T-cell (primary cell): ENCODE measurements at regions not wholly inside any gene's neighbourhood (a gene's known extent, or its start where the extent isn't known, plus 50 kb on each side); places are given as distances from the start of the nearest gene placed in this dataset.
A peak's percentile ranks its signal among the peaks of the same experiment; 100 is the strongest.
"Not testable (repeated sequence)": the region's sequence is repeated elsewhere in the genome, so short reads cannot be mapped to it uniquely, and the experiment has no call there.

ENCODE experiments used
- ATAC-seq, 4 experiments: fragments of 200-7000 bp in 3 of 4; fragments of 150-1000 bp in 1 of 4; cut with Tn5 transposase; replicated peaks in 1 of 4; 1 replicate in 3 of 4; 2 replicates in 1 of 4; pipeline ENCODE4 v1.10.0; 2021; ENCODE audit warnings: moderate library complexity in 3 of 4, mild to moderate bottlenecking in 2 of 4, moderate number of reproducible peaks in 1 of 4
- CTCF ChIA-PET, 2 donors: fragments of 300-600 bp; sonication (Branson Sonifier 250); formaldehyde crosslinking; loops; one replicate each; lab custom pipeline; 2022; ENCODE audit warnings: antibody characterized with exemption in 2 of 2; lab: Charles Lee
- POLR2A ChIA-PET, 2 donors: fragments of 300-600 bp; sonication (Branson Sonifier 250); formaldehyde crosslinking; loops; one replicate each; lab custom pipeline; 2022; ENCODE audit warnings: antibody characterized with exemption in 2 of 2; lab: Charles Lee
- DNase-seq, 35 experiments: peaks; one replicate each; pipeline versions ENCODE4 v3.0.0 to v3.0.0-alpha.2; 2013 to 2023
- H3K27ac ChIP-seq: one replicate; pipeline ENCODE4 v1.5.1; 2013; ENCODE audit warnings: low read length
- H3K27me3 ChIP-seq, 2 experiments: replicated peaks in 1 of 2; 1 replicate in 1 of 2; 2 replicates in 1 of 2; pipeline versions ENCODE4 v1.6.1 to v1.7.0; 2013; ENCODE audit warnings: low read length in 1 of 2, mixed read lengths in 1 of 2; ENCODE audit not compliant: control insufficient read depth in 2 of 2, insufficient read depth in 2 of 2; ENCODE audit errors: extremely low read depth in 1 of 2
- H3K36me3 ChIP-seq, 2 donors: 1 replicate in 1 of 2; 2 replicates in 1 of 2; pipeline versions ENCODE4 v1.6.1 to v1.7.0; 2013; ENCODE audit warnings: low read length in 1 of 2; ENCODE audit not compliant: control insufficient read depth in 2 of 2, insufficient read depth in 1 of 2; ENCODE audit errors: extremely low read depth in 1 of 2
- H3K4me1 ChIP-seq, 2 experiments: 1 replicate in 1 of 2; 2 replicates in 1 of 2; pipeline versions ENCODE4 v1.6.1 to v1.7.0; 2013; ENCODE audit warnings: low read length in 2 of 2, mixed read lengths in 1 of 2; ENCODE audit not compliant: insufficient read depth in 2 of 2, control insufficient read depth in 1 of 2; ENCODE audit errors: extremely low read depth in 1 of 2
- H3K4me3 ChIP-seq, 2 donors: 1 replicate in 1 of 2; 2 replicates in 1 of 2; pipeline versions ENCODE4 v1.5.1 to v1.7.0; 2013; ENCODE audit warnings: mild to moderate bottlenecking in 2 of 2, low read length in 1 of 2, moderate library complexity in 1 of 2; ENCODE audit not compliant: control insufficient read depth in 1 of 2; ENCODE audit errors: extremely low read depth in 1 of 2
- H3K9me3 ChIP-seq: 2 replicates; pipeline ENCODE4 v1.7.0; 2013
- H3K27ac Mint-ChIP-seq, 2 donors: one replicate each; pipeline ENCODE4 v1.8.0; 2020 to 2021; ENCODE audit warnings: mild to moderate bottlenecking in 2 of 2, mixed read lengths in 2 of 2
- H3K27me3 Mint-ChIP-seq, 2 donors: one replicate each; pipeline ENCODE4 v1.8.0; 2021 to 2022; ENCODE audit warnings: mixed read lengths in 2 of 2
- H3K36me3 Mint-ChIP-seq: one replicate; pipeline ENCODE4 v1.8.0; 2021; ENCODE audit warnings: mixed read lengths
- H3K4me1 Mint-ChIP-seq, 3 donors: one replicate each; pipeline ENCODE4 v1.8.0; 2020 to 2022; ENCODE audit warnings: mixed read lengths in 3 of 3, mild to moderate bottlenecking in 1 of 3
- H3K4me3 Mint-ChIP-seq, 3 donors: one replicate each; pipeline ENCODE4 v1.8.0; 2020 to 2022; ENCODE audit warnings: mild to moderate bottlenecking in 3 of 3, mixed read lengths in 3 of 3, moderate library complexity in 3 of 3
- H3K9me3 Mint-ChIP-seq, 3 donors: one replicate each; pipeline ENCODE4 v1.8.0; 2020 to 2022; ENCODE audit warnings: mixed read lengths in 3 of 3
- WGBS: methylation state at CpG from one replicate; pipeline ENCODE4 v1.1.5; 2013; ENCODE audit warnings: missing lambda C conversion rate; ENCODE audit not compliant: insufficient coverage; 5-methylcytosine and 5-hydroxymethylcytosine counted together

DNA sequence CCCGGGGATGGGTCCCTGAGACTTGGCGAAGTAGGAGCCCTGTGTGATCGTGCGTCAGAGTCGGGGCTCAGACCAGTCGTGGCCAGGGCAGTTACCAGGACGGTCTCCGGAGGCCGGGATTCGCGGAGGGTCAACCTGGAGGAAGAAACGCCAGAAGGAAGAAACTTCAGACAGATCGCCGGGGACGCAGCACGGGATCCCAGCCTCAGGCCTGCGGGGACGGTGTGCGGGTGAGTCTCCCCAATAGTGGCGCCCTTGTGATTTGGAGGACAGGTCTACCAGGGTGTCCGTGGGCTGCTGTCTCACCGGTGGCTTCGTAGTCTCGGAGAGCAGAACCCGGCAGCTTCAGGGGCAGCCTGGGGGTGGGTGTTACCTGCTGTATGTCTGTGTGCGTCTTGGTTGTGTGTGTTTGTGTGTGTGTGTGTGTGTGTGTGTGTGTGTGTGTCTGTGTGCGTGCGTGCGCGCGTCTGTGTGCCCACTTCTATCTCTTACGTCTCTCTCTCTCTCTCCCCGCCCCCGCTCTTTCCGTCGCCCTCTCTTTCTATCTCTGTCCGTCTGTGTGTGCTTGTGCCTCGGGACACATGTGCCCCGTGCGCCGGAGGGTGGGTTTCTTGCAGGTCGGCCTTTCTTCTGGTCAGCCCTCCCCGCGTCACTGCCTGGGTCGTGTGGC, 1406.4 kb upstream of the PCDH10 start:
- DNase-seq: peak in 2 of 35 experiments; percentile 19 to 26
- H3K9me3 Mint-ChIP-seq, CTCF ChIA-PET, H3K27ac ChIP-seq, H3K4me1 ChIP-seq, H3K4me1 Mint-ChIP-seq, H3K27me3 Mint-ChIP-seq, H3K4me3 Mint-ChIP-seq, POLR2A ChIA-PET, H3K36me3 ChIP-seq, H3K27ac Mint-ChIP-seq, H3K4me3 ChIP-seq, ATAC-seq, H3K9me3 ChIP-seq, H3K27me3 ChIP-seq, H3K36me3 Mint-ChIP-seq: not testable (repeated sequence)
- 91% methylated on average over 23 of the region's 45 CpGs for WGBS

DNA sequence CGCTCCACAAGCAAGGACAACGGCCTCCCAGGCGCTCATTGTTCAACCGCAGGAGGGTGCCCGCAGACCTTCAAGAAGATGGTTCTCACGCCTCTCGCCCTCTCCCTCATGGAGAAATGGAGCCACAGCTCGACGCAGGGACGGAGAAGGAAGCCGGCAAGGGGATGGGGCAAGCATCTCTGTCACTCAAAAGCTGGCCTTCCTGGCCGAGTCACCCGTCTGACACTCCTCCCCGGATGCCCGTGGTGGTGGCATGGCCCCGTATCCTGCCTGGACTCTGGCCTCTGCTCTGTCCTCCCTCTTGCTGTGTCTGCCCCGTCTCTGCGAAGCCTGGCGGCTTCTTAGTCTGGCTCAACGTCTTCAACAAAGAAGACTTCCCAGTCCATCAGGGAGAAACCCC, 1405.7 kb upstream of the PCDH10 start:
- DNase-seq, POLR2A ChIA-PET, CTCF ChIA-PET, H3K36me3 Mint-ChIP-seq, H3K36me3 ChIP-seq, H3K9me3 ChIP-seq, H3K27ac ChIP-seq, H3K4me1 Mint-ChIP-seq, H3K27me3 ChIP-seq, ATAC-seq, H3K4me3 ChIP-seq, H3K4me3 Mint-ChIP-seq, H3K4me1 ChIP-seq, H3K27ac Mint-ChIP-seq, H3K27me3 Mint-ChIP-seq, H3K9me3 Mint-ChIP-seq: not testable (repeated sequence)
- 94% methylated on average over 5 of the region's 20 CpGs for WGBS

DNA sequence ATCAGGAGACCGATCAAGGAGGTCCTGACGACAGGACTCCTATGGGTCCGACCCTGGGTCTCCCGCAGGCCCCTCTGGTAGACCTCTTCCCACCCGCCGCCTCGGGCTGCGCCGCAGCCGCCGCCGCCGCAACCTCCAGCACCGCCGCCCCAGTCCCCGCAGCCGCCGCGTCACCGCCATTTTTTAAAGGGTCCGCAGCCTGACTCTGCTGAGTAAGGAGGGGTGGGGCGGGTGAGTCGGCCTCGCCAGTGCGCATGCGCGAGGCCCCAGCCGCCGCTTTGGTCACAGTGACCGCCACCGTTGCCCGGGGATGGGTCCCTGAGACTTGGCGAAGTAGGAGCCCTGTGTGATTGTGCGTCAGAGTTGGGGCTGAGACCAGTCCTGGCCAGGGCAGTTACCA, 1401.9 kb upstream of the PCDH10 start:
- H3K27me3 ChIP-seq, H3K9me3 ChIP-seq, H3K4me1 ChIP-seq, H3K36me3 ChIP-seq, ATAC-seq, H3K9me3 Mint-ChIP-seq, H3K36me3 Mint-ChIP-seq, H3K27ac ChIP-seq, H3K27ac Mint-ChIP-seq, H3K4me3 Mint-ChIP-seq, POLR2A ChIA-PET, H3K4me1 Mint-ChIP-seq, H3K4me3 ChIP-seq, CTCF ChIA-PET, H3K27me3 Mint-ChIP-seq: not testable (repeated sequence)
- WGBS: no CpG with 5 or more reads among the region's 34 CpGs
- DNase-seq: peak in 2 of 35 experiments; percentile 11 to 18

DNA sequence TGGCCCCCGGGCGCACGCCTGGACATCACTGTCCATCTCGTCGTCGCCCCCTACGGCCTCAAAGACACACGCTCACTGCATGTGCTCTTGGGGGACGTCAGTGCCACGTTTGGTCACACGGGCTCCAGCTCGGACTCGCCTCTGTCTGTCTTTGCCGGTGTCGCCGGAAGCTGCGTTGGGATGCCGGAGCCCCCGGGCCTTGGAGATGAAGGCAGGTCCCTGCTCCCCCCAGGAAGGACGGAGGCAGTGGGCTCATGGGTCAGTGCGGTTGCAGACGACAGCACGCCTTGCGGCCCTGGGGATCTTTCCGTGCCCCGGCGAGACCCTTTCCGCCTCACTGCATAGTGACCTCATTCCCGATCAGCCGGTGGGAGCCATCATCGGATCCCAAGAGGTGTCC, 1399.9 kb upstream of the PCDH10 start:
- H3K36me3 ChIP-seq, CTCF ChIA-PET, POLR2A ChIA-PET, H3K4me1 ChIP-seq, H3K36me3 Mint-ChIP-seq, ATAC-seq, H3K27ac ChIP-seq, H3K27me3 ChIP-seq, H3K9me3 ChIP-seq, H3K4me3 ChIP-seq, H3K4me3 Mint-ChIP-seq, DNase-seq, H3K9me3 Mint-ChIP-seq, H3K4me1 Mint-ChIP-seq, H3K27me3 Mint-ChIP-seq, H3K27ac Mint-ChIP-seq: not testable (repeated sequence)
- WGBS: no CpG with 5 or more reads among the region's 31 CpGs

DNA sequence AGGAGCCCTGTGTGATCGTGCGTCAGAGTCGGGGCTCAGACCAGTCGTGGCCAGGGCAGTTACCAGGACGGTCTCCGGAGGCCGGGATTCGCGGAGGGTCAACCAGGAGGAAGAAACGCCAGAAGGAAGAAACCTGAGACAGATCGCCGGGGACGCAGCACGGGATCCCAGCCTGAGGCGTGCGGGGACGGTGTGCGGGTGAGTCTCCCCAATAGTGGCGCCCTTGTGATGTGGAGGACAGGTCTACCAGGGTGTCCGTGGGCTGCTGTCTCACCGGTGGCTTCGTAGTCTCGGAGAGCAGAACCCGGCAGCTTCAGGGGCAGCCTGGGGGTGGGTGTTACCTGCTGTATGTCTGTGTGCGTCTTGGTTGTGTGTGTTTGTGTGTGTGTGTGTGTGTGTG, 1399.1 kb upstream of the PCDH10 start:
- H3K4me3 ChIP-seq, CTCF ChIA-PET, H3K27me3 ChIP-seq, H3K36me3 Mint-ChIP-seq, H3K27ac ChIP-seq, POLR2A ChIA-PET, H3K27me3 Mint-ChIP-seq, H3K4me3 Mint-ChIP-seq, H3K36me3 ChIP-seq, H3K4me1 Mint-ChIP-seq, H3K4me1 ChIP-seq, ATAC-seq, H3K9me3 ChIP-seq, H3K27ac Mint-ChIP-seq, H3K9me3 Mint-ChIP-seq: not testable (repeated sequence)
- peak in 1 of 35 experiments; percentile 16 for DNase-seq
- WGBS: 86% methylated on average over 18 of the region's 25 CpGs

DNA sequence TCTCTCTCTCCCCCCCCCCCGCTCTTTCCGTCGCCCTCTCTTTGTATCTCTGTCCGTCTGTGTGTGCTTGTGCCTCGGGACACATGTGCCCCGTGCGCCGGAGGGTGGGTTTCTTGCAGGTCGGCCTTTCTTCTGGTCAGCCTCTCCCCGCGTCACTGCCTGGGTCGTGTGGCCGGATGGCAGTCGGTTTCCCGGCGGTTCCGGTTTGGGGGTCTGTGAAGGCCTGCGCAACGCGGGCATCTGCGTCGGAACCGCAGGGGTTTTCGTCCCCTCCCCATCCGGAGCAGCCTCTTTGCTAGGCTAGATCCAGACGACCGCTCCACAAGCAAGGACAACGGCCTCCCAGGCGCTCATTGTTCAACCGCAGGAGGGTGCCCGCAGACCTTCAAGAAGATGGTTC, 1398.6 kb upstream of the PCDH10 start:
- 94% methylated on average over 12 of the region's 31 CpGs for WGBS
- H3K27me3 ChIP-seq, H3K4me1 Mint-ChIP-seq, H3K4me3 Mint-ChIP-seq, CTCF ChIA-PET, H3K27ac Mint-ChIP-seq, H3K9me3 ChIP-seq, H3K9me3 Mint-ChIP-seq, H3K4me1 ChIP-seq, H3K36me3 Mint-ChIP-seq, POLR2A ChIA-PET, H3K4me3 ChIP-seq, H3K36me3 ChIP-seq, H3K27ac ChIP-seq, ATAC-seq, H3K27me3 Mint-ChIP-seq: not testable (repeated sequence)
- DNase-seq: peak in 4 of 35 experiments; percentile 17 to 38 (median 26)

DNA sequence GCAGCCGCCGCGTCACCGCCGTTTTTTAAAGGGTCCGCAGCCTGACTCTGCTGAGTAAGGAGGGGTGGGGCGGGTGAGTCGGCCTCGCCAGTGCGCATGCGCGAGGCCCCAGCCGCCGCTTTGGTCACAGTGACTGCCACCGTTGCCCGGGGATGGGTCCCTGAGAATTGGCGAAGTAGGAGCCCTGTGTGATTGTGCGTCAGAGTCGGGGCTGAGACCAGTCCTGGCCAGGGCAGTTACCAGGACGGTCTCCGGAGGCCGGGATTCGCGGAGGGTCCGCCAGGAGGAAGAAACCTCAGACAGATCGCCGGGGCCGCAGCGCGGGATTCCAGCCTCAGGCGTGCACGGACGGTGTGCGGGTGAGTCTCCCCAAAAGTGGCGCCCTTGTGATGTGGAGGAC, 1386.9 kb upstream of the PCDH10 start:
- WGBS: no CpG with 5 or more reads among the region's 35 CpGs
- H3K4me1 ChIP-seq, DNase-seq, H3K36me3 ChIP-seq, H3K27ac ChIP-seq, H3K9me3 ChIP-seq, H3K36me3 Mint-ChIP-seq, H3K9me3 Mint-ChIP-seq, H3K4me3 ChIP-seq, ATAC-seq, POLR2A ChIA-PET, H3K4me1 Mint-ChIP-seq, H3K27me3 Mint-ChIP-seq, CTCF ChIA-PET, H3K4me3 Mint-ChIP-seq, H3K27me3 ChIP-seq, H3K27ac Mint-ChIP-seq: not testable (repeated sequence)
